SK-N-MC (cell line): ENCODE measurements at regions not wholly inside any gene's neighbourhood (a gene's known extent, or its start where the extent isn't known, plus 50 kb on each side); places are given as distances from the start of the nearest gene placed in this dataset.

Experiments
- EZH2 ChIP-seq: fragments of 200-600 bp; sonication (generic); IDR thresholded peaks from one replicate; pipeline ENCODE4 v1.6.1; 2017; ENCODE audit warnings: antibody characterized with exemption
- FOXP2 ChIP-seq: optimal IDR thresholded peaks from 2 replicates; pipeline ENCODE3; 2011; ENCODE audit warnings: mild to moderate bottlenecking, moderate library complexity; ENCODE audit not compliant: insufficient read depth; ENCODE audit errors: extremely low read length, control extremely low read depth
- POLR2AphosphoS5 ChIP-seq: IDR thresholded peaks from 2 replicates; pipeline ENCODE4 v1.6.1; 2012; ENCODE audit warnings: mild to moderate bottlenecking, low read depth, low read length, borderline replicate concordance

- TF ChIP-seq EZH2 (no peak), POLR2AphosphoS5 (no peak), FOXP2 (no peak)
Measured at GRCh38 chr3:111244760-111245159, 173.1 kb downstream of the NECTIN3 start.
